ENCODE measurements at regions not wholly inside any gene's neighbourhood (a gene's known extent, or its start where the extent isn't known, plus 50 kb on each side); places are given as distances from the start of the nearest gene placed in this dataset.

GRCh38 chr2:138336146-138336545 is 165.4 kb upstream of the SPOPL start:
- H3K27ac ChIP-seq = no peak overlapping the region
- no peak overlapping the region for H3K4me2 ChIP-seq (ENCODE audit: unreplicated experiment)
- DNase-seq = no peak
- no peak overlapping the region for H3K9ac ChIP-seq
- 94 to 97% methylated on average over 2 of the region's 2 CpGs for WGBS, 2 experiments (ENCODE audit: low coverage in 1 of 2, low lambda C conversion rate in 2 of 2, missing lambda C conversion rate in 2 of 2)
- no peaks in the 10 kb centered on the region for H3F3A ChIP-seq (ENCODE audit: insufficient read depth)
- no peaks in the 10 kb centered on the region for H3K79me2 ChIP-seq (ENCODE audit: insufficient read depth)
- no peaks in the 10 kb centered on the region for H4K20me1 ChIP-seq (ENCODE audit: insufficient read depth)
- H3K36me3 ChIP-seq (ENCODE audit: low read depth) = no peaks in the 10 kb centered on the region
- H3K4me3 ChIP-seq = no peak overlapping the region
- no peaks in the 10 kb centered on the region for H3K9me3 ChIP-seq (ENCODE audit: low read depth)
- H3K27me3 ChIP-seq (replicated peaks; ENCODE audit: insufficient read depth) = no peaks in the 10 kb centered on the region
- no peak overlapping the region for H2AFZ ChIP-seq
- in situ Hi-C loops (cut with MboI) = no loop called here
- no peak for TF ChIP-seq EZH2phosphoT487 (IDR thresholded peaks at IDR 0.05; ENCODE audit: insufficient read depth, low read depth)
- TF ChIP-seq EZH2 (IDR thresholded peaks at IDR 0.05; ENCODE audit: insufficient read depth, poor library complexity, severe bottlenecking) = no peak
- no peaks in the 10 kb centered on the region for H3K4me1 ChIP-seq (ENCODE audit: insufficient read depth)
- H3K9me2 ChIP-seq (ENCODE audit: insufficient read depth) = no peaks in the 10 kb centered on the region

GRCh38 chr2:138355244-138355643 is 146.3 kb upstream of the SPOPL start:
- 93 to 100% methylated on average over 2 of the region's 2 CpGs for WGBS, 2 experiments (ENCODE audit: low coverage in 1 of 2, low lambda C conversion rate in 2 of 2, missing lambda C conversion rate in 2 of 2)
- Histone ChIP-seq H3K79me2 (ENCODE audit: insufficient read depth) (no peaks in the 10 kb centered on the region), H4K20me1 (ENCODE audit: insufficient read depth) (no peaks in the 10 kb centered on the region), H3K4me3 (no peak overlapping the region), H3K9ac (no peak overlapping the region), H3K4me2 (ENCODE audit: unreplicated experiment) (no peak overlapping the region), H3K27me3 (replicated peaks; ENCODE audit: insufficient read depth) (0 out of 2 replicates have a peak, but pooled peaks cover 3% of the 10 kb centered on the region), H3K36me3 (ENCODE audit: low read depth) (no peaks in the 10 kb centered on the region), H2AFZ (no peak overlapping the region), H3K4me1 (ENCODE audit: insufficient read depth) (peaks cover 9% of the 10 kb centered on the region), H3K9me2 (ENCODE audit: insufficient read depth) (no peaks in the 10 kb centered on the region), H3F3A (ENCODE audit: insufficient read depth) (no peaks in the 10 kb centered on the region), H3K9me3 (ENCODE audit: low read depth) (no peaks in the 10 kb centered on the region), H3K27ac (no peak overlapping the region)
- in situ Hi-C loops (cut with MboI) = loop anchor here (25.0 kb wide), 1 partner anchor 418 kb away; no protein-coding TSS in a partner anchor
- no peak for TF ChIP-seq EZH2 (IDR thresholded peaks at IDR 0.05; ENCODE audit: insufficient read depth, poor library complexity, severe bottlenecking)
- TF ChIP-seq EZH2phosphoT487 (IDR thresholded peaks at IDR 0.05; ENCODE audit: insufficient read depth, low read depth) = no peak
- DNase-seq = no peak

DNA sequence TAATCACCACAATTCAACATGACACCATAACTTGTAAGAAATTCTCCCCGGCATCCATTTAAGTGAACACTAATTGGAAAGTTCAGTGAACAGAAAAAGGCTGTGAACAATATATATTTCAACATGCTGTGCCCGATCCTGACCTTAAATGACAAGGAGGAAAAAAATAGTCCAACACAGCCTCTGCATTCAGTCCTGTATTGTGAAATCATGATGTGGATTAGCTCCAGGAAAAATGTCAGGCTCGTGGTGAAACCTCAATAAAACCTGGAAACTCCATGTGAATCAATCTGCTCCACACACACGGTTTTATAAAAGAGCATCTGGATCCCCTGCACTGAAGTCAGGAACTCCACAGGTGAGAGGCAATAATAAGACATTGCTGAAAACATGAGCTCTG is 145.4 kb upstream of the SPOPL start:
- H3K27me3 ChIP-seq (replicated peaks; ENCODE audit: insufficient read depth) = 0 out of 2 replicates have a peak, but pooled peaks cover 3% of the 10 kb centered on the region
- H3K4me3 ChIP-seq = no peak overlapping the region
- peak overlapping the region; percentile 77 for H3K4me2 ChIP-seq (ENCODE audit: unreplicated experiment)
- no peaks in the 10 kb centered on the region for H3K79me2 ChIP-seq (ENCODE audit: insufficient read depth)
- H3K27ac ChIP-seq = no peak overlapping the region
- no peaks in the 10 kb centered on the region for H3F3A ChIP-seq (ENCODE audit: insufficient read depth)
- peaks cover 9% of the 10 kb centered on the region for H3K4me1 ChIP-seq (ENCODE audit: insufficient read depth)
- whole genome bisulfite sequencing, 2 experiments (ENCODE audit: low coverage in 1 of 2, low lambda C conversion rate in 2 of 2, missing lambda C conversion rate in 2 of 2) = 1 to 4% methylated on average over 4 of the region's 4 CpGs
- no peaks in the 10 kb centered on the region for H4K20me1 ChIP-seq (ENCODE audit: insufficient read depth)
- peak; percentile 67 for DNase-seq
- no peaks in the 10 kb centered on the region for H3K9me2 ChIP-seq (ENCODE audit: insufficient read depth)
- H3K9ac ChIP-seq = no peak overlapping the region
- H3K9me3 ChIP-seq (ENCODE audit: low read depth) = no peaks in the 10 kb centered on the region
- no peak for TF ChIP-seq EZH2phosphoT487 (IDR thresholded peaks at IDR 0.05; ENCODE audit: insufficient read depth, low read depth)
- TF ChIP-seq EZH2 (IDR thresholded peaks at IDR 0.05; ENCODE audit: insufficient read depth, poor library complexity, severe bottlenecking) = no peak
- in situ Hi-C loops (cut with MboI) = loop anchor here (25.0 kb wide), 1 partner anchor 419 kb away; no protein-coding TSS in a partner anchor
- no peaks in the 10 kb centered on the region for H3K36me3 ChIP-seq (ENCODE audit: low read depth)
- H2AFZ ChIP-seq = no peak overlapping the region

DNA sequence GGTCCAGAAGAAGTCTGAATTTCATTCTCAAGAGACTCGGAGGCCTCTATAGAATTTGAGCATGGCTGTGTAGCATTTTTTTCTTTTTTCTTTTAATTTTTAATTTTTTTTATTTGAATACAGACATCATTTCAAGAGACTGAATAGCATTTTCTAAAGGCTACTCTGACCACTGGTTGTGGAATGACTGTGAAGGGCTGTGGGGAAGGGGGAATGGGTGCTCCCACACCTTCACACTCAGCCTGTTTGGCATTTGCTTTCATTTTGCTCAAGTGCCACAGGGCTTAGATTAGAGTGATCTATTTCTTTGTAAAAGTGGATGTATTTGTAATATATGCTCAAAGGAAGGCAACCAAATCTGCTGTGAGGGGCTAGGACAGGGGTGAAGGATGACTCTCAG is 142.0 kb upstream of the SPOPL start:
- Histone ChIP-seq H3K36me3 (ENCODE audit: low read depth) (no peaks in the 10 kb centered on the region), H2AFZ (no peak overlapping the region), H3F3A (ENCODE audit: insufficient read depth) (no peaks in the 10 kb centered on the region), H3K4me2 (ENCODE audit: unreplicated experiment) (no peak overlapping the region), H3K9ac (no peak overlapping the region), H3K4me3 (no peak overlapping the region), H3K4me1 (ENCODE audit: insufficient read depth) (peaks cover 9% of the 10 kb centered on the region), H3K27me3 (replicated peaks; ENCODE audit: insufficient read depth) (0 out of 2 replicates have a peak, but pooled peaks cover 3% of the 10 kb centered on the region), H3K27ac (no peak overlapping the region), H3K79me2 (ENCODE audit: insufficient read depth) (no peaks in the 10 kb centered on the region), H3K9me2 (ENCODE audit: insufficient read depth) (no peaks in the 10 kb centered on the region), H3K9me3 (ENCODE audit: low read depth) (no peaks in the 10 kb centered on the region), H4K20me1 (ENCODE audit: insufficient read depth) (no peaks in the 10 kb centered on the region)
- TF ChIP-seq EZH2 (IDR thresholded peaks at IDR 0.05; ENCODE audit: insufficient read depth, poor library complexity, severe bottlenecking) = no peak
- no peak for TF ChIP-seq EZH2phosphoT487 (IDR thresholded peaks at IDR 0.05; ENCODE audit: insufficient read depth, low read depth)
- in situ Hi-C loops (cut with MboI) = loop anchor here (25.0 kb wide), 1 partner anchor 422 kb away; no protein-coding TSS in a partner anchor
- DNase-seq = no peak
- WGBS, 2 experiments (ENCODE audit: low coverage in 1 of 2, low lambda C conversion rate in 2 of 2, missing lambda C conversion rate in 2 of 2) = 46 to 84% methylated on average over 1 of the region's 1 CpG

Data from GM23248 (cell line).